GM12892 (cell line): ENCODE measurements at regions not wholly inside any gene's neighbourhood (a gene's known extent, or its start where the extent isn't known, plus 50 kb on each side); places are given as distances from the start of the nearest gene placed in this dataset.

Experiments
- POLR2A ChIP-seq: IDR thresholded peaks from 2 replicates; pipeline ENCODE4 v1.6.1; 2011; ENCODE audit warnings: low read depth, low read length, control low read depth
- POLR2AphosphoS5 ChIP-seq: IDR thresholded peaks from 2 replicates; pipeline ENCODE4 v1.6.1; 2011; ENCODE audit warnings: low read depth, low read length, control low read depth
- TAF1 ChIP-seq: IDR thresholded peaks from 2 replicates; pipeline ENCODE4 v1.6.1; 2011; ENCODE audit warnings: low read depth, mild to moderate bottlenecking, control low read depth, low read length, borderline replicate concordance

- no peak for TF ChIP-seq POLR2A
- TF ChIP-seq POLR2AphosphoS5 = no peak
- no peak for TF ChIP-seq TAF1
Observed at GRCh38 chr14:71591231-71591630, 341.0 kb upstream of the RGS6 start.
